Glutamatergic neuron (in vitro differentiated cells): ENCODE measurements at regions not wholly inside any gene's neighbourhood (a gene's known extent, or its start where the extent isn't known, plus 50 kb on each side); places are given as distances from the start of the nearest gene placed in this dataset.

Experiments
- DNase-seq: peaks from one replicate; pipeline ENCODE4 v3.0.0; 2022
- H3K27ac Mint-ChIP-seq: one replicate; pipeline ENCODE4 v1.8.0; 2020; ENCODE audit warnings: mild to moderate bottlenecking, mixed read lengths, inconsistent platforms; ENCODE audit not compliant: unreplicated experiment
- H3K27me3 Mint-ChIP-seq: one replicate; pipeline ENCODE4 v1.8.0; 2020; ENCODE audit warnings: mild to moderate bottlenecking, moderate library complexity, mixed read lengths, inconsistent platforms; ENCODE audit not compliant: unreplicated experiment
- H3K36me3 Mint-ChIP-seq: one replicate; pipeline ENCODE4 v1.8.0; 2020; ENCODE audit warnings: mild to moderate bottlenecking, mixed read lengths, inconsistent platforms; ENCODE audit not compliant: unreplicated experiment
- H3K4me1 Mint-ChIP-seq: one replicate; pipeline ENCODE4 v1.8.0; 2020; ENCODE audit warnings: mild to moderate bottlenecking, low read depth, mixed read lengths, inconsistent platforms; ENCODE audit not compliant: unreplicated experiment
- H3K4me3 Mint-ChIP-seq: one replicate; pipeline ENCODE4 v1.8.0; 2020; ENCODE audit warnings: mild to moderate bottlenecking, mixed read lengths, inconsistent platforms; ENCODE audit not compliant: unreplicated experiment
- H3K9me3 Mint-ChIP-seq: one replicate; pipeline ENCODE4 v1.8.0; 2020; ENCODE audit warnings: mild to moderate bottlenecking, moderate library complexity, mixed read lengths, inconsistent platforms; ENCODE audit not compliant: unreplicated experiment
- CTCF ChIP-seq: fragments of 200-600 bp; sonication (generic); IDR thresholded peaks from one replicate; pipeline ENCODE4 v1.5.0; 2021; ENCODE audit not compliant: partially characterized antibody, unreplicated experiment

DNA sequence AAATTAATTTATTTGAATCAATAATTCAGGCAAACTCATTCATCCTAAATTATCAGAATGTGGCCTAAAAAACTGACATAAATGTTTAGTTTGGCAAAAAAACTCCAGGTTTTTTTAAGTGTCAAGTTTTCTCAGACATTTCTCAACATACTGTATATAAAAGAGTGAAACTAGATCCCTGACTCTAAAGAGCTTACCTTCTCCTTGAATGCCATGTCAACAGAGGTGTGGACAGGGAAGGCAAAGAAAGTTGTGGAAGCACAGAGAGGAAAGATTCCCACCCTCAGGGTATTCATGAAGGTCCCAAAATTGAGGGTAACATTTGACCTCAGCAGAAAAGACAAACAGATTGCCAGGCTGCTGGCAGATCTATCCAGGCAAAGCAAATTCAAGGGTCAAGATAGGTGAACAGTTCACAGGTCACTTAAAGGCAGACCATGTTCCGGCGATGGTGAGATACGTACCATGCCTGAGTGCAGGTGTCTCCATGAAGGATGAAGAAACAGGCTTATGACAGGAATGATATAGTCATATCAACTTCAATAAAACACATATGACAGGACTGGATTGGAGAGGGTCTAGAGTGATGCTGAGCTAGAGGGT, 1638.3 kb upstream of the ZEB2 start:
- TF ChIP-seq CTCF: no peak
- Mint-ChIP-seq H3K9me3 (no peaks in the 10 kb centered on the region), H3K4me1 (no peaks in the 10 kb centered on the region), H3K4me3 (no peak overlapping the region), H3K36me3 (no peaks in the 10 kb centered on the region), H3K27ac (no peak overlapping the region), H3K27me3 (peaks cover 2% of the 10 kb centered on the region)
- no peak for DNase-seq

DNA sequence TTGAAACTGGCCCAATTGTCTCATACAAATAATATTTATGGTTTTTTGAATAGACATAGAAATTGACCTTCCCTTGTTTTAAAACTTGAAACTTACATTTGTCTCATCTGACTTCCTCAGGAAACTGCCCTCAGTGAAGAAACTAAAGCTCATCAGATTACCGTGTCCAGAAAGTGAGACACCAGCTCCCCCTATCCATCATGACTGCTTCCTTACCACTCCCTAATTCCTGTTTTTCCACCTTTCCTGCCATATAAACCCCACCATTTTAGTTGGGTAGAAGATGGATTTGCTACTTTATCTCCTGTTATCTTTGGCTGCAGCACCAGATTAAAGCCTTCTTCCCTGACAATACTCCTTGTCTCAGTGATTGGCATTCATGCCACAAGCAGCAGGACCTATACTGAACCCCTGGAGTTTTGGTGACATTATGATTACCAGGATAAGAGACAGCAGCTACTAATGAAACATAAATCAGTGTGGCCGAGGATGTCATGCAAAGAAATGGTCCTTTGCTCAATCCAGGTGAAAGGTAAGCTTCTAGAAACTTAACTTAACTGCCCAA, 1627.6 kb upstream of the ZEB2 start:
- no peaks in the 10 kb centered on the region for H3K36me3 Mint-ChIP-seq
- H3K27me3 Mint-ChIP-seq: no peaks in the 10 kb centered on the region
- DNase-seq: no peak
- H3K4me1 Mint-ChIP-seq: no peaks in the 10 kb centered on the region
- H3K4me3 Mint-ChIP-seq: no peak overlapping the region
- TF ChIP-seq CTCF: no peak
- no peaks in the 10 kb centered on the region for H3K9me3 Mint-ChIP-seq
- H3K27ac Mint-ChIP-seq: no peak overlapping the region

GRCh38 chr2:146143971-146144370, 1624.1 kb upstream of the ZEB2 start:
- DNase-seq: no peak
- peaks cover 2% of the 10 kb centered on the region for H3K27me3 Mint-ChIP-seq
- H3K27ac Mint-ChIP-seq: no peak overlapping the region
- no peaks in the 10 kb centered on the region for H3K4me1 Mint-ChIP-seq
- no peaks in the 10 kb centered on the region for H3K9me3 Mint-ChIP-seq
- TF ChIP-seq CTCF: no peak
- H3K4me3 Mint-ChIP-seq: no peak overlapping the region
- H3K36me3 Mint-ChIP-seq: no peaks in the 10 kb centered on the region

- Mint-ChIP-seq H3K36me3 (no peaks in the 10 kb centered on the region), H3K4me1 (no peaks in the 10 kb centered on the region), H3K27me3 (peaks cover 2% of the 10 kb centered on the region), H3K4me3 (no peak overlapping the region), H3K9me3 (peaks cover 2% of the 10 kb centered on the region), H3K27ac (no peak overlapping the region)
- no peak for TF ChIP-seq CTCF
- no peak for DNase-seq
Observed at GRCh38 chr2:146138820-146139219, 1618.9 kb upstream of the ZEB2 start.

- Mint-ChIP-seq H3K4me1 (no peaks in the 10 kb centered on the region), H3K27ac (no peak overlapping the region), H3K4me3 (no peak overlapping the region), H3K9me3 (peaks cover 4% of the 10 kb centered on the region), H3K27me3 (no peaks in the 10 kb centered on the region), H3K36me3 (no peaks in the 10 kb centered on the region)
- no peak for TF ChIP-seq CTCF
- no peak for DNase-seq
Observed at GRCh38 chr2:146135245-146135644, 1615.3 kb upstream of the ZEB2 start.
